Peyer's patch (tissue), 4 donors: ENCODE measurements at regions not wholly inside any gene's neighbourhood (a gene's known extent, or its start where the extent isn't known, plus 50 kb on each side); places are given as distances from the start of the nearest gene placed in this dataset.

Source experiments
- POLR2A ChIP-seq, 2 donors: fragments of 450-650 bp; IDR thresholded peaks; one replicate each; pipeline ENCODE4 v1.5.1; 2017; ENCODE audit warnings: antibody characterized with exemption in 2 of 2, mild to moderate bottlenecking in 2 of 2, moderate library complexity in 2 of 2
- TF ChIP-seq, protein P1 (sequence below), 6 experiments: fragments of 450-650 bp in 4 of 6; fragments of 200-600 bp in 2 of 6; sonication (generic) in 1 of 6; IDR thresholded peaks; one replicate each; pipeline ENCODE4 v1.5.1; 2017 to 2019; ENCODE audit warnings: antibody characterized with exemption in 6 of 6, mild to moderate bottlenecking in 3 of 6, moderate library complexity in 1 of 6

DNA sequence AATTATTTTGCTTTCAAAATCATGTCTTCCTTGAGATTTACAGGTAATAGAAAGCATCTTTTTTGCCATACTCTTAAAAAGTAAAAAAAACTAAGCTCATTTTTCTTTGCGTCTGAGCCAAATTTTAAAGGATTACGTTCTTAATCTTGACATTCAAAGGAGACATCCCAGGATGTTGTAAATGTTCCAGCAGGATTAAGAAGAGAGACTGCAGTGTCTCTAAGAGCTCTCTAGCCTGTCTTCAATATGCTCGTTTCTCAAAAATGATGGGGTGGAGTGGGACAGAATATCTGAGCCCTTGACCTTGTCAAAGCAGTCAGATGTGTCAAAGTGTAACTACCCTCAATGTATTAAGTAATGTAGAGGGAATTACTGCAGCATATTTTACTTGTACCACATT lies 363.3 kb downstream of the PCDH7 start:
- TF ChIP-seq POLR2A (IDR thresholded peaks at IDR 0.05) = no peak
- TF ChIP-seq, protein P1, sequence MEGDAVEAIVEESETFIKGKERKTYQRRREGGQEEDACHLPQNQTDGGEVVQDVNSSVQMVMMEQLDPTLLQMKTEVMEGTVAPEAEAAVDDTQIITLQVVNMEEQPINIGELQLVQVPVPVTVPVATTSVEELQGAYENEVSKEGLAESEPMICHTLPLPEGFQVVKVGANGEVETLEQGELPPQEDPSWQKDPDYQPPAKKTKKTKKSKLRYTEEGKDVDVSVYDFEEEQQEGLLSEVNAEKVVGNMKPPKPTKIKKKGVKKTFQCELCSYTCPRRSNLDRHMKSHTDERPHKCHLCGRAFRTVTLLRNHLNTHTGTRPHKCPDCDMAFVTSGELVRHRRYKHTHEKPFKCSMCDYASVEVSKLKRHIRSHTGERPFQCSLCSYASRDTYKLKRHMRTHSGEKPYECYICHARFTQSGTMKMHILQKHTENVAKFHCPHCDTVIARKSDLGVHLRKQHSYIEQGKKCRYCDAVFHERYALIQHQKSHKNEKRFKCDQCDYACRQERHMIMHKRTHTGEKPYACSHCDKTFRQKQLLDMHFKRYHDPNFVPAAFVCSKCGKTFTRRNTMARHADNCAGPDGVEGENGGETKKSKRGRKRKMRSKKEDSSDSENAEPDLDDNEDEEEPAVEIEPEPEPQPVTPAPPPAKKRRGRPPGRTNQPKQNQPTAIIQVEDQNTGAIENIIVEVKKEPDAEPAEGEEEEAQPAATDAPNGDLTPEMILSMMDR (IDR thresholded peaks at IDR 0.05) = no peak
